GM21723 (cell line): ENCODE measurements at regions not wholly inside any gene's neighbourhood (a gene's known extent, or its start where the extent isn't known, plus 50 kb on each side); places are given as distances from the start of the nearest gene placed in this dataset.
"Not testable (repeated sequence)": the region's sequence is repeated elsewhere in the genome, so short reads cannot be mapped to it uniquely, and the experiment has no call there.

Experiments used
- ATAC-seq: cut with Tn5 transposase; IDR thresholded peaks from one replicate; pipeline ENCODE4 v1.9.1; 2021; ENCODE audit warnings: mild to moderate bottlenecking, moderate library complexity; ENCODE audit not compliant: unreplicated experiment

DNA sequence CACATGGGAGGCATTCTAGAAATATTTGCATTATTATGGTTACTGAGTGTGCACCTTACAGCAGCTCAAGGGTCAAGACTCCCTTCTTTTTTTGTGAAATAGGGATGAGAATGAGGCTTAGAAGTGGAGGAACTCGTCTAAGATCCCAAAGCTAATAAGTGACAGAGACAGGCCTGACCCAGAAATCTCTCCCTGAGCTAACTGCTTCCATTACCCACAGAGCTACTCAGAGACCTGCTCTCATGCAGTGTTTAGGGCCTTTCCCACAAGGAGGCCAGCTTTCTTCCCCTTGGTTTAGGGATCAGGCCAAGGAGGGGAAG, 301.7 kb downstream of the RPS24 start:
- no peak for ATAC-seq

DNA sequence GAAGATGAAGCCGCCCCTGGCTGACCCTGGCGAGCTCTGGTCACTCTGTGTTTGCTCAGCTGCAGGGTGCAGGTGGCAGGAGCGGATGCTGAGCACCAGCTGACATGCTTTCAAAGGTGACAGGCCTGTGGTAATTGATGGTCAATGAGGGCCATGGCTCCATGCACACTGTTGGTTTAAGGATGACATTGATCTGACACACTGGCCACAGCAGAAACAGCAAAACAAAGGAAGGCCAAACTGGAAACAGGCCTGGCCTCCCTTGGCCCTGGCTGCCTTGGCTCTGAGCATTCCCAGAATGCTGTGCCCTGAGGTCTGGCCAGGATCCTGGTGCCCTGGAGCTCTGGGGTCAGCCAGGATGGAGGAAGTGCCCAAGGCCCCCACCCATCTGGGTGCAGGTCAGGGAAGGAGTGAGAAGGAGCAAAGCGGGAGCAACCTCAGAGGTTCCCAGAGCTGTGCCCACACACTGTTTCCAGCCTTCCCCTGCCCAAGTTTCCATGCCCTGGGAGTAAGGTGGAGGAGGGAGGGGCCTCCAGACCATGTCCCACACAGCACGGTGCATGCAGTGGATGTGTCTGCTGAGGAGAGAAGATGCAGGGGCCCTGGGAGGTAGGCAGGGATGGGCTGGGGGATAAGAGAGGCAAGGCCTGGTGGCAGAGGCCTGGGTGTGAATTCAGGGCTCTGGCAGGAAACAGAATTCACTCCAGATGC, 302.2 kb downstream of the RPS24 start:
- ATAC-seq: no peak

DNA sequence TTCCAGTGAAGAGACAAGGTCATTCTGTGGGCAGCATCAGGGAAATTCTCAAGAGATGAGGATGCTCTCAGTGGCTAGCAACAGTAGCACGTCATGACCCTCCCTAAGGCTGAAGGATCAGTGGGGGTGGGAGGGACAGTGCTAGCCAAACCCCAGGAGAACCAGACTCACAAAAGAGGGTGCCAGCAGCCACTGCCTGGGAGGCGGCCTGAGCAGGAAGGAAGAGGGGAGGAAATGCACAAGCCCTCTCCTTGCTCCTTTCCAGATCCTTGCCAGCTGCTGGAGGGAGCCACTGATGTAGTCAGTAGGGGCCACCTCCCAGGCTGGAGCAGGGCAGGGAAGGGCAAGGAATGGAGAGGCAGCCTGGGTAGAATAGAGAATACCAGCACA, 302.7 kb downstream of the RPS24 start:
- no peak for ATAC-seq

DNA sequence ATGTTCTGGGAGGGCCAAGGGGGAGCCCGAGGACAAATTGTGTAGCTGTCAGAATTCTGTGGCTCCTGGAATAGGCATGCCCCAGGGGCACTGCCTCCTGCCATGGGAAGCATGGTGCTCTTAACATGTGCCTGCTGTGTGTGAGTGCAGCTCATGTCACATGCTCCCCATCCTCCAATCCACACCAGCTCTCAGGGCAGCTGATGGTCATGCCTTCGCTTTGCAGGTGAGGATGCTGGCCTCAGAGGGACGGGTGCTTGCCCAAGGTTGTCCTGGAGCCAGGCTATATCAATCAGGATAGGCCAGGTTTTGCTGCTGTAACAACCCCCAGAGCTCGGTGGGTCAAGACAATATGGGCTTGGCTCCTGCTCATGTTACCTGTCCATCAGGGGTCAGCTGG, 303.4 kb downstream of the RPS24 start:
- no peak for ATAC-seq

DNA sequence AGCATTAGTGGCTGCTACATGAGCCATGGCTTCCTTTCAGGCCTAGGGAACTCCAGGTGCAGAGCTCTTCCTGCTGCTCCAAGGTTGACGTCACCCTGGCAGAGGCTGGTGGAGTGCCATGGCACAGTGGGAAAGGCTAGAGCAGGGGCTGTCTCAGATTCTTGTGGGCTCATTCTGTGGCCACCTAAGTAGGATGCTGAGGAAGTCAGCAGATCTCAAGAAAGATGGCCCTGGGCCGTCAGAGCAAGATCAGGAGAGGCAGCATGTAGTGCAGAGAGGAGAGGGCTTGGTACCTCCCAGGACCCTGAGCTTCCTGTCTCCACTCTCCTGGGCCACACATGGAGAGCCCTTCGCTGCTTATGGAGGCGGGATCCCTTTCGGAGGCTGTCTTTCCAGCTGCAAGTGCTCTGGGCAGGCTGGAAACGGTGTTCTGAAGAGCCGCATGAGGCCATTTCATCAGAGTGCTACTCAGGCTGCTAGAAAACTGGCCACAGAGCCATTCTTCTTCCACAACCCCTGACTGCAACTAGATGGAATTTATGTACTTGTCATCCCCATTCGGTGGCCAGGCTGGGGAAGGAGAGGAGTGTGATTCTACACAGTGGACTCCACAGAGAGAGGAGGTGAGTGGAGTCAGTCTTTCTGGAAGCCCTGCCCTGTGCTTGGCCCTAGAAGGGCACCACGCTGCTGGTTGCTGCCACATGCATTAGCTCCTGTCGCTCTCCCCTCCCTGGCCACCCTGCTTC, 304.2 kb downstream of the RPS24 start:
- no peak for ATAC-seq

DNA sequence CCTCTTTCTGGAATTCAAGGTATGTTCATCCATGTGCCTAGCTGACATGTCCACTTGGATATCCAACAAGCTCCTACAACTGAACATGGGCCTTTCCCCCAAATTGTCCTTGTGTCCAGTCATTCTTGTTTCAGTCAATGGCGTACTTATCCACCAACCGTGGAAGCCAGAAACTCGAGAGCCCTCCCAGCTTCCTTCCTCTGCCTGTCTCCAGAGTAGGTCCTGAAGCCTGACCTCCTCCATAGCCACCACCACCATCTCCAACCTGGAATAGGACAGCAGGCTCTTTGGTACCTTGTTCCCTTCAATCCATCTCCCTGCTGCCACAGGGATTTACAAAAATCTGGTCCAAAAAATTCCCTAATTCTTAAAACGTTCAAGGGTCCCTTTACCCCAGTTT, 305.1 kb downstream of the RPS24 start:
- no peak for ATAC-seq

DNA sequence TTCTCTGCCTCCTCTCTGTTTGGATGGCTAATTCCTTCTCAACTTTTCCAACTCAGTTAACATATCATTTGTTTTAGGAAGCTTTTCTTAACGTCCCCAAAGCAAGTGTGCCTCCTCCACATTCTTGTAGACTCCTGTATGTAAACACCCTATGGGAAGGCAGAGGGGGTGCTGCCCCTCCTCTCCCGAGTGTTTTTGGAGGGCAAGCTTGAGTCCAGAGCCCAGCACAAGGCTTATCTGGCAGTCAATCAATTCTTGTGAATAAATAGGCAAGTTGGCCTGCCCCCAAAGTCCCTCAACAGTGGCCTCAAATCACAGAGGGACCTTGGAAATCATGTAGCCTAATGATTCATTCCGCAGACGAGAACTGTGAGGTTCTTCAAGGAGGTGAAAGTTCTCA, 305.6 kb downstream of the RPS24 start:
- no peak for ATAC-seq

DNA sequence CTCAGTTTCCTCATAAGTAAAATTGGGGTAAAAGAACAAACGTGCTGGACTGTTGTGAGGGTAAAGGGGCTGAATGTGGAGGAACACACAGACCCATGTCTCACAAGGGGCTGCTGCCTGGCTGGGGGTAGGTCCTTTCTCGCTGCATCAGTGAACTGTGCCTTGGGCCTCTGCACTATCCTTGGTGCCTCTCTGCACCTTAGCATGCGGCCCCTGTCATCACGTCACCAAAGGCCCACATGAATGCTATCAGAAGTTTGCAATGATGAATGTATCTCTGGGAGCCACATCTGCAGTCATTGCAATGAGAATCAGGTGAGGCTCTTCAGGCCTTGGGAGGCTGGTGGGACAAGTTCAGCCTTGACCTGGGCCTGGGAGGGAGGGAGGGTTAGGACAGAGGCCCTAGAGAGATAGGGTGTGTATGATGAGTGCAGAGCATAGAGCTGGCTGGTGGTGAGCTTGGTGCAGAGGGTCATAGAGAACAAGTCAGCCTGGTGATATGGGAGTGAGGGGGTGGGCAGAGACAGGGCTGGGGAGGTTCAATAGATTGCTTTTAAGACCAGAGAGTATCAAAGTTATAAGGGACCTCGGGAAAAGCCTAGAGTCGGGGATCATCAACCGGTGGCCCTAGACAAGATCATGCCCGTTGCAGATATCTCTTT, 308.4 kb downstream of the RPS24 start:
- no peak for ATAC-seq

DNA sequence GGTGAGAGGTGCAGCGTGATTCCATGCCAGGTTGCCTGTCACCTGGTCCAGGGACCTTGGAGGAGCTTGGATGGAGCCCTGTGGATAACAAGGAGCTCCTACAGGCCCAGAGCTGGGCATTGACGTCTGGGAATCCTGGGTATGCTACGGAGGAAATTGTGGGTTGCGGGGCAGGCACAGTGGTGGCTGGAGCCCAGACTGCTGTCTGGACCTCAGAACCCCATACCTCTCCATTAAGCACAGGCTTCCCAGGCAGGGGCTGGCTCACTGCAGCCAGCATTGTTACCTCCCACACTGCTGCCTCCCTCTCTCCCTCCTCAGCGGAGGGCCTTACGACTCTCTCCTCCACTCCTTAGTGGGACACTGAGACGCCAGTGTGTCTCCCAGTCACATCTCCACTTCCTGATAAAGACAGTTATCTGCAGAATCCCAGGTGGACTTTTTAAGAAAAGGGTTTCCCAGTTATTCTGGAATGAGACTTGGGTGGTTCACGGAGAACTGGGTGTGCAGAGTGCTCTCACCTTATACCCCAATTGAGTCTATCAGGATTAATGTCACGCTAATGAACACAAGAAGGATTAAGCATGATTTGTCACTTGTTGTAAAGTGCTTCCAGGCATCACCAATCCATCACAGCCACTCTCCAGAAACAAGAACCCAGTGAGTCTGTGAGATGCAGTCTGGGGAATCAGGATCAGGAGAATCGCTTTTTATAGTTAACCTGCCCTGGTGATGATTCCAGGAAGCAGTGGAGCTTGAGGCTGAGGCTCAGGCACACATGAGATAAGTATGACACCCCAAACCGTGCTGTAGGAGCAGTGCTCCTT, 309.4 kb downstream of the RPS24 start:
- ATAC-seq: no peak

DNA sequence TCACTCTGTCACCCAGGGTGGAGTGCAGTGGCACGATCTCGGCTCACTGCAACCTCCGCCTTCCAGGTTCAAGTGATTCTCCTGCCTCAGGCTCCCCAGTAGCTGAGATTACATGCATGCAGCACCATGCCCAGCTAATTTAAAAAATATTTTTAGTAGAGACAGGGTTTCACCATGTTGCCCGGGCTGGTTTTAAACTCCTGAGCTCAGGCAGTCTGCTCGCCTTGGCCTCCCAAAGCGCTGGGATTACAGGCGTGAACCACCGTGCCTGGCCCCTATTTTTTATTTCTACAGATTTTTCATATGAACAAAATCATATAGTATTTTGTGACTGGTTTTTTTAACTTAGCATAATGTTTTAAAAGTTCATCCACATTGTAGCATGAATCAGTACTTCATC, 310.6 kb downstream of the RPS24 start:
- not testable (repeated sequence) for ATAC-seq

DNA sequence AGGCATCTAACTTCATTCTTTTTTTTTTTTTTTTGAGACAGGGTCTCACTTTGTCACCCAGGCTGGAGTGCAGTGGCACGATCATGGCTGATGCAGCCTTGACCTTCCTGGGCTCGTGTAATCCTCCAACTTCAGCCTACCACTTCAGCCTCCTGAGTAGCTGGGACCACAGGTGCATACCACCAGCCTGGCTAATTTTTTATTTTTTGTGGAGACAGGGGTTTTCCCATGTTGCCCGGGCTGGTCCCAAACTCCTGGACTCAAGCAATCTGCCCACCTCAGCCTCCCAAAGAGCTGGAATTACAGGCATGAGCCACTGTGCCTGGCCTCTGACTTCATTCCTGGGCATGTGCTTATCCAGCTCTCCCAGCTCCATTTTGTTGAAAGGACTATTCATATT, 311.9 kb downstream of the RPS24 start:
- ATAC-seq: not testable (repeated sequence)

DNA sequence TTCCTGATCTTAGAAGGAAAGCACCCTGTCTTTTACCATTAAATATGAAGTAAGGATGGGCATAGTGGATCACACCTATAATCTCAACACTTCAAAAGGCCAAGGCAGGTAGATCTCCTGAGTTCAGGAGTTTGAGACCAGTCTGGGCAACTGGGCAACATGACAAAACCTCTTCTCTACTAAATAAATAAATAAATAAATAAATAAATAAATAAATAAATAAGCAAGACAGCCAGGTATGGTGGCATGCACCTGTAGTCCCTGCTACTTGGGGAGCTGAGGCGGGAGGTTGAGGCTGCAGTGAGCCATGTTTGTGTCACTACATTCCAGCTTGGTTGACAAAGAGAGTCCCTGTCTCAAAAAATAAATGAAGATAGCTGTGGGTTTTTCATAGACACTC, 313.1 kb downstream of the RPS24 start:
- ATAC-seq: no peak

DNA sequence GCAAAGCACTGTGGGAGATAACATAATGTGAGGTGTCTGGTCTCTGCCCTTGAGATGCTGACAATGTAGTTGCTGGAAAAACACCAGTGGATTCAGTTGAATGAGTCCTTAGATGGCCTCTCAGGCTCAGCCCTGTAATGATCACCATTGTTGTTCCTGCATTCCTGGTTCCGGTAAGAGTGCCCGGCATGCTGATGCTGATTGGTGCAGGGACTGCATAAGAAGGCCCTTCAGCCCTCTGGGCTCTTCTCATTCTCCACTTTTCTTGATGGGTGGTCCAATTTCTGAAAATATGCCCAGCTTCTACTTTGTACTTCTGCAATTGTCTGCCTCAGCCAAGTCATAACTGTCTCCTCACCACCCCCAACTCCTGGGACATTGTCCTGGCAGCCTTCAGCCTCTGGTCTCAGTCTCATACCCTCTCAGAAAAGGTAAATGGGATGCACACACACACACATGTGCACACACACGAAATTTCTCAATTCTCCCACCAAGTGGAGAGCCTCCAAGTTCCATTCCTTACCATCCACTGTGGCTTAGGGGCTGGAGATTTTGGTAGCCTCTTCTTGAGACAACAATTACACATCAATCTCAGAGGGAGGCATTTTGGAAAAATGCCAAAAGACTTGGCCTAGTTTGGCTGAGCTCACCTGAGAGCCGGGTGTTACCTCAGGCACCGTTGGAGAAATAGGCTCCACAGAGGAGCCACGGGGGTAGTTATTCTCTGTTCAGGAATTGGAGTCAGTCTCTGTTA, 314.9 kb downstream of the RPS24 start:
- no peak for ATAC-seq

DNA sequence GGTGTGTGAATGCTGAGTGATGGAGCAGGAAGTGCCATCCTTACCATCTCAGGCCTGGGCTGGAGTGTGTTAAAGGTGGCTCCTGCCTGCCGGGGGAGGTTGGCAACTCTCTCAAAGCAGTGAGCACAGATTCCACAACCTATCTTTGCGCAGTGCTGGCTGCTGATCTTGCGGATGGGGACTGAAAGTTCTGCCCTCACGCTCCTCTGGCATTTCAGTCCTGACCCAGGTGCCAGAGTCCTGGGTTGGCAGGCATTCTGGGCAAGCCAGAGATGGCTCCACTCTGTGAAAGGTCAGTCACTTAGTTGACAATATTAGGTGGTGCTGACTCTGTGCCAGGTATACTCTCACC, 315.5 kb downstream of the RPS24 start:
- no peak for ATAC-seq

DNA sequence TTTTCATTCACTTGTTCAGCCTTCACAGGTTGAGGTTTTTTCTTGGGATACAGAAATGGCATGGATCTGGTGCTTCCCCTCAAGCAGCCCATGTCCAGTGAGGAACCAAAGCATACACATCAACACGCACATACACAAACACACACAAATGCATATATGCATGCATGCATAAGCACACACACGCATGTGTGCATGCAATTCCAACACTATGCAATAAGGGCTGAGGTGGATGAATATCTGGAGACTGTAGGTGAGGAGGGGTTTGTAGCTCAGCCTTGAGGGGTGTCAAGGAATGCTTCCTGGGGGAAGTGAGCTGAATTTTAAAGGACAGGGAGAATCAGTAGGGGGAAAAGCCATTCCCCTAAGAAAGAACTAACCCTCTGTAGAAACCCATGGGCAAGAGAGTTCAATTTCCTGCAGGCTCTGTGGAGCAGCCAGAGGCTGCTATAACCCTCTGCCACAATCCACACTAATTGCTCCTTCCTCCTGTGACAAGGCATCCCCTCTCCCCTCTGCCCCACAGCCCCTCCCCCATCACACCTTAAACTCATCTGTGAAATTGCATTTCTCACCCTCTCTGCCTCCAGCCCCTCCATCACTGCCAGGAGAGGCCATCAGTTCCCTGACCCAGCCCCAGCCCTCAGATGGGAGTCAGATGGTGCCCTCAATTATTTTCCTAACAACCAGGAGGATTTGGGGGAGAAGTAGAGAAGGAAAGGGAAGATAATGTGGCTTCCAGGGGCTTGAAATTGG, 316.4 kb downstream of the RPS24 start:
- no peak for ATAC-seq

DNA sequence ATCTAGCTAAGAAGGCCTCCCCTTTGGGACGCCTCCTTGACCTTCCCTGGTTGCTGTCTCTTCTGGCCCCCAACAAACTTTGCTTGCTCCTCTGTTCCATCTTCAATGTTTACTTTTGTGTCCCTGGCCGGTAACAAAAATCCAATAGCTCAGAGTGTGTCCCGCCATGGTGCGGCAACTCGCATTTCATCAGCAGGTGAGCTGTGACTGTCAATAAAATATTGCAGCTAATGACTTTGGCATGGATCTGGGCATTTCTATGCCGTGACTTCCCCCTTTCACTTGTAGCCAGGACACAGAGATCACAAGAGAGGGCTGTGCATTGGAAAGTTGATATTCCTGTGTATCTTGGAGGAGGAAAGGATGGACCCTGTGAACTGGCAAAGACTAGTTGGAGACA, 317.6 kb downstream of the RPS24 start:
- no peak for ATAC-seq

DNA sequence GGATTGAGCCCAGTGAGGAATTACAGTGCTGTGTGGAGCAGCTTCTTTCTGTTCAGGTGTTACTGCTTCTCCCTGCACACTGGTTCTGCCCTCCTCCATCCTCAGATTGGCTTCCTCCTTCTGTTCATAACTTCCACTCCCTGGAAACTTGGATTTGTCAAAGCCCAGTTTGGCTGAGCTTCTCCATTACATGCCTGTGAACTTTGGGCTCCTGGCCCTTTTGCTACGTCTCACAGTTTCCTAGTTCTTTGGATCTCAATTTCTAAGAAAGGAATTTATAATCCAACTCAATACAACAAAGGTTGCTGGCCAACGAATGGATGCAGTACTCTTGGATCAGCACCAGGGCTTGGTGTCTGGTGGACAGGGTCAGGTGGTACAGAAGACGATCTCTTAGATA, 318.1 kb downstream of the RPS24 start:
- ATAC-seq: no peak

DNA sequence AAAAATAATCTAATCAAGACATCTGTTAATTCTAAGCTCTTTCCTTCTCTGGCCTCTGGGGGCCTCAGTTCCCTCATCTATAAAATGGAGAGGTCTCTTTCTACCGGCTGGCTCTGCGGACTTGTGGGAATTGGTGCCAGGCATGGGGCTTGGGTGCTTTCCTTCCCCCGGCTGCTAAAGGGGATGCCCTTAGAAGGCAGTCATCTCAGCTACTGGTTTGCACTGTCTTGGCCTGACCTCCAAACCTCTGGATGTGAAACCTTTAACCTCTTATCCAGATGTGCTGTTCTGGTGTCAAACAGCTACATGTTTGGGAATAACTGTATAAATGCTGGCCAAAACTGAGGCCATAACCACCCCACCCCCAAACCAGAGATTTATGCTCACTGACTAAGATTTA, 320.0 kb downstream of the RPS24 start:
- no peak for ATAC-seq

DNA sequence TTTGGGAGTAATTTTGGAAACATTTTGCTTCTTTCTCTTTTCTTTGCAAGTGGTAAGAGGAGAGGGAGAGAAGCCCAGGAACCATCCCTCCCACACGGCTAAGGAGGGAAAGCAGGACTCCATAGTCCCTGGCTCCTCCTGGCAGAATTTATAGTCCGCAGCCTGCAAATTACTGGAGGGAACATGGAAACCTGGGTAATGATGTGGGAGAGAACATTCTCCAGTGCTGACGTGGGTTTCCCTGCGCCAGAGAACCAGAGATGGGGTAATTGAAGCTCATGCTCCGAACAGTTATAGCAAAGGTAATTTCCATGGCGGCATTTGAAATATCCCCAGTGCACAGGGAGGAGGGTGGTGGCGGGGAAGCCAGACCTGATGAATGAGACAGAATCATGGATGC, 320.4 kb downstream of the RPS24 start:
- no peak for ATAC-seq

DNA sequence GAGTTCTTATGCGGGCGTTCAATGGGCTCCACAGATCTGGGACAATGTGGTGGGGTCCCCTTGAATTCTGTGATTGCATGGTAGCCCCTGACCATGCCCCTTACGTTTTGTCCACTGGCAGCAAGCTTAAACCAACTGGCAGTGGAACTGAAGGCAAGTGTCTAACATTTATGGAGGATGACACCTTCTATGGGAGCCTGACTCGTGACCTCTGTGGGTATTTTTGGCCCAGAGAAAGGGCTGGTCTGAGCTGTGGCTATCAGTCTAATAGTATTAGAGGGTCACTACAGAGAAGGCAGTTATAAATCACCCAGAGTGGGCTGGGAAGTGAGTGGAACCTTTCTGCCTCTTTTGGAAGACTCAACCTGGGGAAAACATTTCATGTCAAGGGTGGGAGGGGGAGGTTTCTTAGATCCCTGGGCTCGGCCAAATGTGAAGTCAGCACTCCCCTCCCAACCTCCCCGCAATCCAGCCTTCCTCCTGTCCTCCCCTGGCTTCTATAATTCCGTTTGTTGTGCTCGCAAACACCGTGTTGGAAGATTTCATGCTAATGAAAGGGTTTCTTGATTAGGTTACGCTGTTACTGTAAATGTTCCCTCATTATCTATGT, 322.7 kb downstream of the RPS24 start:
- no peak for ATAC-seq
